ENCODE measurements at regions not wholly inside any gene's neighbourhood (a gene's known extent, or its start where the extent isn't known, plus 50 kb on each side); places are given as distances from the start of the nearest gene placed in this dataset.

- Histone ChIP-seq H3K4me1 (replicated peaks; ENCODE audit: insufficient read depth) (peaks cover 22% of the 10 kb centered on the region), H3K9me2 (ENCODE audit: insufficient read depth) (no peaks in the 10 kb centered on the region), H3K4me2 (no peak overlapping the region), H4K20me1 (ENCODE audit: insufficient read depth) (no peaks in the 10 kb centered on the region), H3F3A (ENCODE audit: insufficient read depth, low read depth) (0 out of 2 replicates have a peak, but pooled peaks cover 4% of the 10 kb centered on the region), H3K9me3 (ENCODE audit: insufficient read depth, low read depth) (peaks cover 4% of the 10 kb centered on the region; the same call in 1 of the 2 replicates), H3K36me3 (ENCODE audit: low read depth) (no peaks in the 10 kb centered on the region), H3K4me3 (no peak overlapping the region), H3K27me3 (ENCODE audit: insufficient read depth, low read depth) (no peaks in the 10 kb centered on the region), H2AFZ (no peak overlapping the region), H3K27ac (no peak overlapping the region), H3K79me2 (ENCODE audit: low read depth) (no peaks in the 10 kb centered on the region)
- POLR2A ChIA-PET (ENCODE audit: unreplicated experiment) = interaction anchor here (0.7 kb wide), 1 partner anchor 11 kb away, joined by 4 read pairs; no protein-coding TSS in a partner anchor
- intact Hi-C loops (cut with micrococcal nuclease; ENCODE audit: unreplicated experiment) = no loop called here
- no TSS peak for BruUV-seq (replicated peaks)
- no peak for DNase-seq
- CTCF ChIA-PET = no interaction called here
- TF ChIP-seq CTCF (conservative IDR thresholded peaks at IDR 0.05) (no peak), EZH2 (IDR thresholded peaks at IDR 0.05; ENCODE audit: low read depth) (no peak)
Measured at GRCh38 chr1:55418208-55419000, 203.2 kb upstream of the USP24 start.

GRCh38 chr1:55416164-55416842 is 201.1 kb upstream of the USP24 start:
- intact Hi-C loops (cut with micrococcal nuclease; ENCODE audit: unreplicated experiment) = no loop called here
- Histone ChIP-seq H3K27ac (no peak overlapping the region), H3K4me1 (replicated peaks; ENCODE audit: insufficient read depth) (peaks cover 14% of the 10 kb centered on the region), H2AFZ (no peak overlapping the region), H3K4me2 (no peak overlapping the region), H3K4me3 (no peak overlapping the region), H4K20me1 (ENCODE audit: insufficient read depth) (no peaks in the 10 kb centered on the region), H3K9me2 (ENCODE audit: insufficient read depth) (no peaks in the 10 kb centered on the region), H3K36me3 (ENCODE audit: low read depth) (no peaks in the 10 kb centered on the region), H3K79me2 (ENCODE audit: low read depth) (no peaks in the 10 kb centered on the region), H3K9me3 (ENCODE audit: insufficient read depth, low read depth) (no peaks in the 10 kb centered on the region), H3F3A (ENCODE audit: insufficient read depth, low read depth) (0 out of 2 replicates have a peak, but pooled peaks cover 4% of the 10 kb centered on the region), H3K27me3 (ENCODE audit: insufficient read depth, low read depth) (no peaks in the 10 kb centered on the region)
- ChIA-PET POLR2A (ENCODE audit: unreplicated experiment) (no interaction called here), CTCF (no interaction called here)
- no TSS peak for BruUV-seq (replicated peaks)
- TF ChIP-seq CTCF (conservative IDR thresholded peaks at IDR 0.05) (no peak), EZH2 (IDR thresholded peaks at IDR 0.05; ENCODE audit: low read depth) (no peak)
- DNase-seq = no peak

- BruUV-seq (replicated peaks) = no TSS peak
- Histone ChIP-seq H3K27me3 (ENCODE audit: insufficient read depth, low read depth) (no peaks in the 10 kb centered on the region), H3K9me2 (ENCODE audit: insufficient read depth) (no peaks in the 10 kb centered on the region), H4K20me1 (ENCODE audit: insufficient read depth) (no peaks in the 10 kb centered on the region), H2AFZ (no peak overlapping the region), H3K4me1 (replicated peaks; ENCODE audit: insufficient read depth) (no peaks in the 10 kb centered on the region), H3K79me2 (ENCODE audit: low read depth) (no peaks in the 10 kb centered on the region), H3F3A (ENCODE audit: insufficient read depth, low read depth) (no peaks in the 10 kb centered on the region), H3K9me3 (ENCODE audit: insufficient read depth, low read depth) (no peaks in the 10 kb centered on the region), H3K4me2 (no peak overlapping the region), H3K36me3 (ENCODE audit: low read depth) (no peaks in the 10 kb centered on the region), H3K27ac (no peak overlapping the region), H3K4me3 (no peak overlapping the region)
- ChIA-PET CTCF (no interaction called here), POLR2A (ENCODE audit: unreplicated experiment) (interaction anchor here (0.7 kb wide), 1 partner anchor 44 kb away, joined by 11 read pairs; no protein-coding TSS in a partner anchor)
- intact Hi-C loops (cut with micrococcal nuclease; ENCODE audit: unreplicated experiment) = no loop called here
- DNase-seq = no peak
- TF ChIP-seq CTCF (conservative IDR thresholded peaks at IDR 0.05) (no peak), EZH2 (IDR thresholded peaks at IDR 0.05; ENCODE audit: low read depth) (no peak)
Measured at GRCh38 chr1:55413286-55413685, 198.1 kb upstream of the USP24 start.
